H9 (cell line): ENCODE measurements at regions not wholly inside any gene's neighbourhood (a gene's known extent, or its start where the extent isn't known, plus 50 kb on each side); places are given as distances from the start of the nearest gene placed in this dataset.

Source experiments
- DNase-seq: peaks from one replicate; pipeline ENCODE4 v3.0.0-alpha.2; 2017
- H2AFZ ChIP-seq: one replicate; pipeline ENCODE4 v1.6.1; 2013; ENCODE audit warnings: mild to moderate bottlenecking, low read length, control low read depth, moderate library complexity
- H2AK5ac ChIP-seq: 2 replicates; pipeline ENCODE4 v1.6.1; 2013; ENCODE audit warnings: low read length, control low read depth, mixed read lengths; ENCODE audit not compliant: insufficient read length
- H2BK120ac ChIP-seq: one replicate; pipeline ENCODE4 v1.6.1; 2013; ENCODE audit warnings: low read depth, mild to moderate bottlenecking, low read length, control low read depth, inconsistent platforms; ENCODE audit not compliant: poor library complexity, severe bottlenecking
- H2BK12ac ChIP-seq: 2 replicates; pipeline ENCODE4 v1.6.1; 2013; ENCODE audit warnings: low read length, control low read depth, mixed read lengths, low read depth; ENCODE audit not compliant: insufficient read length
- H2BK15ac ChIP-seq: 2 replicates; pipeline ENCODE4 v1.6.1; 2013; ENCODE audit warnings: low read depth, low read length, control low read depth
- H2BK20ac ChIP-seq: one replicate; pipeline ENCODE4 v1.6.1; 2013; ENCODE audit warnings: low read depth, mild to moderate bottlenecking, low read length, control low read depth, inconsistent platforms; ENCODE audit not compliant: poor library complexity, severe bottlenecking
- H2BK5ac ChIP-seq: 2 replicates; pipeline ENCODE4 v1.6.1; 2013; ENCODE audit warnings: low read length, control low read depth, mixed read lengths; ENCODE audit not compliant: insufficient read length
- H3K14ac ChIP-seq: 2 replicates; pipeline ENCODE4 v1.6.1; 2013; ENCODE audit warnings: low read length, control low read depth; ENCODE audit not compliant: insufficient read depth
- H3K18ac ChIP-seq: 2 replicates; pipeline ENCODE4 v1.6.1; 2013; ENCODE audit warnings: low read depth, mild to moderate bottlenecking, mixed read lengths, low read length, control low read depth; ENCODE audit not compliant: insufficient read length
- H3K23ac ChIP-seq: 2 replicates; pipeline ENCODE4 v1.6.1; 2013; ENCODE audit warnings: low read length, control low read depth, mixed read lengths, low read depth; ENCODE audit not compliant: insufficient read length
- H3K23me2 ChIP-seq: 2 replicates; pipeline ENCODE4 v1.6.1; 2013; ENCODE audit warnings: low read depth, mild to moderate bottlenecking, mixed read lengths, low read length, control low read depth; ENCODE audit not compliant: insufficient read length, poor library complexity, severe bottlenecking
- H3K27ac ChIP-seq: 2 replicates; pipeline ENCODE4 v1.5.1; 2013; ENCODE audit warnings: low read length, control low read depth, mixed read lengths, low read depth; ENCODE audit not compliant: insufficient read length
- H3K27me3 ChIP-seq: 2 replicates; pipeline ENCODE4 v1.6.1; 2013; ENCODE audit warnings: low read length, control low read depth, inconsistent platforms; ENCODE audit not compliant: insufficient read depth
- H3K4ac ChIP-seq: 2 replicates; pipeline ENCODE4 v1.6.1; 2013; ENCODE audit warnings: low read depth, mild to moderate bottlenecking, control low read depth, inconsistent platforms, low read length, moderate library complexity
- H3K4me1 ChIP-seq: 2 replicates; pipeline ENCODE4 v1.6.1; 2013; ENCODE audit warnings: low read length, control low read depth, inconsistent platforms; ENCODE audit not compliant: insufficient read depth
- H3K4me2 ChIP-seq: 2 replicates; pipeline ENCODE4 v1.6.1; 2013; ENCODE audit warnings: low read length, control low read depth, mixed read lengths; ENCODE audit not compliant: insufficient read length, insufficient read depth
- H3K56ac ChIP-seq: 2 replicates; pipeline ENCODE4 v1.6.1; 2013; ENCODE audit warnings: low read depth, mild to moderate bottlenecking, mixed read lengths, low read length, control low read depth; ENCODE audit not compliant: insufficient read length
- H3K79me1 ChIP-seq: 2 replicates; pipeline ENCODE4 v1.6.1; 2013; ENCODE audit warnings: low read depth, mild to moderate bottlenecking, moderate library complexity, low read length, control low read depth, inconsistent platforms; ENCODE audit not compliant: insufficient read depth, poor library complexity, severe bottlenecking
- H3K79me2 ChIP-seq: 2 replicates; pipeline ENCODE4 v1.6.1; 2013; ENCODE audit warnings: low read length, control low read depth, inconsistent platforms; ENCODE audit not compliant: insufficient read depth
- H3K9ac ChIP-seq: 2 replicates; pipeline ENCODE4 v1.6.1; 2013; ENCODE audit warnings: low read length, control low read depth, mixed read lengths; ENCODE audit not compliant: insufficient read length; ENCODE audit errors: extremely low read depth
- H3K9me3 ChIP-seq: one replicate; pipeline ENCODE4 v1.6.1; 2013; ENCODE audit warnings: low read depth, low read length, inconsistent platforms; ENCODE audit not compliant: control insufficient read depth
- H3T11ph ChIP-seq: one replicate; pipeline ENCODE4 v1.6.1; 2013; ENCODE audit warnings: mild to moderate bottlenecking, low read length, control low read depth, inconsistent platforms
- H4K20me1 ChIP-seq: one replicate; pipeline ENCODE4 v1.6.1; 2013; ENCODE audit not compliant: control insufficient read depth, insufficient read length, insufficient read depth
- H4K5ac ChIP-seq: 2 replicates; pipeline ENCODE4 v1.6.1; 2013; ENCODE audit warnings: low read depth, mild to moderate bottlenecking, mixed read lengths, low read length, control low read depth; ENCODE audit not compliant: insufficient read length
- H4K8ac ChIP-seq: replicated peaks from 2 replicates; pipeline ENCODE4 v1.6.1; 2013; ENCODE audit warnings: low read length, control low read depth, mixed read lengths, low read depth; ENCODE audit not compliant: insufficient read length
- H4K91ac ChIP-seq: 2 replicates; pipeline ENCODE4 v1.6.1; 2013; ENCODE audit warnings: low read depth, mild to moderate bottlenecking, moderate library complexity, mixed read lengths, low read length, control low read depth; ENCODE audit not compliant: insufficient read length
- H3K27ac Mint-ChIP-seq, 3 experiments: 2 replicates in 2 of 3; 3 replicates in 1 of 3; pipeline ENCODE4 v1.8.0; 2020 to 2021; ENCODE audit warnings: mixed read lengths in 3 of 3, mild to moderate bottlenecking in 1 of 3, moderate library complexity in 1 of 3
- H3K27me3 Mint-ChIP-seq: 2 replicates; pipeline ENCODE4 v1.8.0; 2021; ENCODE audit warnings: low read depth, mild to moderate bottlenecking, moderate library complexity, mixed read lengths
- H3K36me3 Mint-ChIP-seq, 3 experiments: 2 replicates in 2 of 3; 3 replicates in 1 of 3; pipeline ENCODE4 v1.8.0; 2020 to 2021; ENCODE audit warnings: low read depth in 3 of 3, mixed read lengths in 3 of 3; ENCODE audit not compliant: insufficient read depth in 1 of 3
- H3K4me1 Mint-ChIP-seq, 2 experiments: 2 replicates each; pipeline ENCODE4 v1.8.0; 2020; ENCODE audit warnings: mixed read lengths in 2 of 2
- H3K4me3 Mint-ChIP-seq, 2 experiments: 2 replicates in 1 of 2; 3 replicates in 1 of 2; pipeline ENCODE4 v1.8.0; 2020 to 2021; ENCODE audit warnings: mild to moderate bottlenecking in 2 of 2, mixed read lengths in 2 of 2, moderate library complexity in 1 of 2
- H3K9me3 Mint-ChIP-seq, 2 experiments: 2 replicates in 1 of 2; 3 replicates in 1 of 2; pipeline ENCODE4 v1.8.0; 2020; ENCODE audit warnings: mild to moderate bottlenecking in 2 of 2, mixed read lengths in 2 of 2, moderate library complexity in 1 of 2
- WGBS: extraction: QIAGEN DNeasy Blood & Tissue Kit; methylation state at CpG from one replicate; pipeline ENCODE4 v1.1.7; 2013; ENCODE audit warnings: missing lambda C conversion rate, low lambda C conversion rate, mixed read lengths; ENCODE audit not compliant: insufficient read length; ENCODE audit errors: extremely low coverage; 5-methylcytosine and 5-hydroxymethylcytosine counted together
- TF ChIP-seq, protein P1 (sequence below): fragments of 200-600 bp; sonication (generic); conservative IDR thresholded peaks from 3 replicates; pipeline ENCODE4 v1.8.0; 2021; ENCODE audit warnings: antibody characterized with exemption, mild to moderate bottlenecking

DNA sequence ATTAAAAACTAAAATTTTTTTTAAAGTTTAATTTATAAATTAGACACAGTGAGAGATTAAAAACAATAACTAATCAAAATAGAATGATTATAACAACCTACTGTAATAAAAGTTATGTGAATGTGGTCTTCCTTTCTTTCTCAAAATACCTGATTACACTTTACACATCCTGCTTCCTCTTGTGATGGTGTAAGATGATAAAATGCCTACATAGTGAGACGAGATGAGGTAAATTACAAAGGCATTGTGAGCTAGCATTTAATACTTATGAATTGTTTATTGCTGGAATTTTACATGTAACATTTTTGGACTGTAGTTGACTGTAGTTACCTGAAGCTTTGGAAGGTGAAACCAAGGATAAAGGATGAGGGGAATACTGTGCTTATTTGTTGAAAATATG lies 94.2 kb upstream of the CLEC14A start:
- TF ChIP-seq, protein P1, sequence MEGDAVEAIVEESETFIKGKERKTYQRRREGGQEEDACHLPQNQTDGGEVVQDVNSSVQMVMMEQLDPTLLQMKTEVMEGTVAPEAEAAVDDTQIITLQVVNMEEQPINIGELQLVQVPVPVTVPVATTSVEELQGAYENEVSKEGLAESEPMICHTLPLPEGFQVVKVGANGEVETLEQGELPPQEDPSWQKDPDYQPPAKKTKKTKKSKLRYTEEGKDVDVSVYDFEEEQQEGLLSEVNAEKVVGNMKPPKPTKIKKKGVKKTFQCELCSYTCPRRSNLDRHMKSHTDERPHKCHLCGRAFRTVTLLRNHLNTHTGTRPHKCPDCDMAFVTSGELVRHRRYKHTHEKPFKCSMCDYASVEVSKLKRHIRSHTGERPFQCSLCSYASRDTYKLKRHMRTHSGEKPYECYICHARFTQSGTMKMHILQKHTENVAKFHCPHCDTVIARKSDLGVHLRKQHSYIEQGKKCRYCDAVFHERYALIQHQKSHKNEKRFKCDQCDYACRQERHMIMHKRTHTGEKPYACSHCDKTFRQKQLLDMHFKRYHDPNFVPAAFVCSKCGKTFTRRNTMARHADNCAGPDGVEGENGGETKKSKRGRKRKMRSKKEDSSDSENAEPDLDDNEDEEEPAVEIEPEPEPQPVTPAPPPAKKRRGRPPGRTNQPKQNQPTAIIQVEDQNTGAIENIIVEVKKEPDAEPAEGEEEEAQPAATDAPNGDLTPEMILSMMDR: no peak

More for the DNA sequence above, 94.2 kb upstream of the CLEC14A start:
- no peak overlapping the region for H3K9ac ChIP-seq
- Mint-ChIP-seq H3K4me1 (no peaks in the 10 kb centered on the region), H3K27ac (no peak overlapping the region), H3K4me3 (no peak overlapping the region), H3K27me3 (peaks cover 23% of the 10 kb centered on the region), H3K36me3 (peaks cover 0 to 8% (median 3%) of the 10 kb centered on the region in 3 experiments; a peak in 2 of 7 replicates), H3K9me3 (peaks cover 8% of the 10 kb centered on the region in 2 experiments)
- H4K5ac ChIP-seq: no peak overlapping the region
- H2BK5ac ChIP-seq: no peak overlapping the region
- no peak overlapping the region for H2BK12ac ChIP-seq
- H3K79me1 ChIP-seq: no peaks in the 10 kb centered on the region
- H3K27me3 ChIP-seq: no peaks in the 10 kb centered on the region
- H2BK120ac ChIP-seq: no peak overlapping the region
- H3K18ac ChIP-seq: no peak overlapping the region
- no peaks in the 10 kb centered on the region for H3K23me2 ChIP-seq
- no peaks in the 10 kb centered on the region for H3K9me3 ChIP-seq
- no peak overlapping the region for H3K4ac ChIP-seq
- H2AK5ac ChIP-seq: no peak overlapping the region
- no peak overlapping the region for H2BK20ac ChIP-seq
- no peak overlapping the region for H2AFZ ChIP-seq
- H4K8ac ChIP-seq: no peak overlapping the region
- H2BK15ac ChIP-seq: no peak overlapping the region
- DNase-seq: no peak
- no peaks in the 10 kb centered on the region for H4K20me1 ChIP-seq
- no peak overlapping the region for H3K56ac ChIP-seq
- H3K23ac ChIP-seq: no peak overlapping the region
- H3K4me2 ChIP-seq: no peak overlapping the region
- no peak overlapping the region for H3T11ph ChIP-seq
- WGBS: no CpG with 5 or more reads among the region's 1 CpG
- no peaks in the 10 kb centered on the region for H3K4me1 ChIP-seq
- H4K91ac ChIP-seq: no peak overlapping the region
- no peak overlapping the region for H3K14ac ChIP-seq
- H3K79me2 ChIP-seq: no peaks in the 10 kb centered on the region
- H3K27ac ChIP-seq: no peak overlapping the region
